Suppressor macrophage (primary cell): ENCODE measurements at regions not wholly inside any gene's neighbourhood (a gene's known extent, or its start where the extent isn't known, plus 50 kb on each side); places are given as distances from the start of the nearest gene placed in this dataset.
"Not testable (repeated sequence)": the region's sequence is repeated elsewhere in the genome, so short reads cannot be mapped to it uniquely, and the experiment has no call there.

Experiments
- DNase-seq, 4 experiments: peaks; one replicate each; pipeline ENCODE4 v3.0.0-alpha.2; 2020 to 2022

- no peak for DNase-seq
Observed at GRCh38 chr10:33496096-33496495, 161.6 kb upstream of the NRP1 start.

GRCh38 chr10:33494694-33495265 is 160.3 kb upstream of the NRP1 start:
- no peak for DNase-seq

- no peak for DNase-seq
Observed at GRCh38 chr10:33493978-33494377, 159.5 kb upstream of the NRP1 start.

GRCh38 chr10:33493497-33493896 is 159.0 kb upstream of the NRP1 start:
- no peak for DNase-seq

- no peak for DNase-seq
Observed at GRCh38 chr10:33492701-33493345, 158.4 kb upstream of the NRP1 start.

GRCh38 chr10:33489501-33490176 is 155.2 kb upstream of the NRP1 start:
- no peak for DNase-seq

- peak in 2 of 4 experiments; percentile 2 to 8 for DNase-seq
Observed at GRCh38 chr10:33487014-33487776, 152.7 kb upstream of the NRP1 start.

GRCh38 chr10:33485276-33485675 is 150.8 kb upstream of the NRP1 start:
- DNase-seq = no peak

- no peak for DNase-seq
Observed at GRCh38 chr10:33484787-33485186, 150.3 kb upstream of the NRP1 start.

- no peak for DNase-seq
Observed at GRCh38 chr10:33483816-33484190, 149.3 kb upstream of the NRP1 start.

GRCh38 chr10:33483124-33483815 is 148.8 kb upstream of the NRP1 start:
- DNase-seq = no peak

- DNase-seq = no peak
Observed at GRCh38 chr10:33482486-33482885, 148.0 kb upstream of the NRP1 start.

GRCh38 chr10:33481184-33481583 is 146.7 kb upstream of the NRP1 start:
- DNase-seq = no peak

- DNase-seq = not testable (repeated sequence)
Observed at GRCh38 chr10:33480417-33480816, 145.9 kb upstream of the NRP1 start.

- DNase-seq = no peak
Observed at GRCh38 chr10:33478675-33479125, 144.2 kb upstream of the NRP1 start.

- no peak for DNase-seq
Observed at GRCh38 chr10:33478089-33478674, 143.7 kb upstream of the NRP1 start.

- no peak for DNase-seq
Observed at GRCh38 chr10:33477291-33478088, 143.0 kb upstream of the NRP1 start.

GRCh38 chr10:33476757-33477273 is 142.3 kb upstream of the NRP1 start:
- DNase-seq = no peak

- no peak for DNase-seq
Observed at GRCh38 chr10:33473688-33474087, 139.2 kb upstream of the NRP1 start.

- not testable (repeated sequence) for DNase-seq
Observed at GRCh38 chr10:33468006-33468405, 133.5 kb upstream of the NRP1 start.

GRCh38 chr10:33465747-33466146 is 131.3 kb upstream of the NRP1 start:
- DNase-seq = no peak
